Amniotic stem cell (primary cell): ENCODE measurements at regions not wholly inside any gene's neighbourhood (a gene's known extent, or its start where the extent isn't known, plus 50 kb on each side); places are given as distances from the start of the nearest gene placed in this dataset.
"Not testable (repeated sequence)": the region's sequence is repeated elsewhere in the genome, so short reads cannot be mapped to it uniquely, and the experiment has no call there.

Experiments
- DNase-seq: peaks from one replicate; lab custom pipeline; 2025; lab: John Stamatoyannopoulos, UW

DNA sequence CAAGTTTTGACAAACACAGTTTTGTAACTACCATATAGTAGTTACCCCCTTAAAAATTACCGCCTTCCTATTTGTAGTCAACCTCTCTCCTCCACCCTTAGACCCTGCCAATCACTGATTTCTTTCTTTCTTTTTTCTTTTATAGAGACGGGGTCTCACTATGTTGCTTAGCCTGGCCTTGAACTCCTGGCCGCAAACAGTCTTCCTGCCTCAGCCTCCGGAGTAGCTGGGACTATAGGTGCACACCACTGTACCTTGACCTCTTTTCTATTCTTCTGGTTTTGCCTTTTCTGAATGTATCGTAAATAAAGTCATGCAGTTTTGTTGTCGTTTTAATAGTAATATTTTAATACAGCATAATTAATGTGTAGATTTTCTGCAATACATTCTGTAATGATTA is 460.3 kb downstream of the EPM2A start:
- no peak for DNase-seq

DNA sequence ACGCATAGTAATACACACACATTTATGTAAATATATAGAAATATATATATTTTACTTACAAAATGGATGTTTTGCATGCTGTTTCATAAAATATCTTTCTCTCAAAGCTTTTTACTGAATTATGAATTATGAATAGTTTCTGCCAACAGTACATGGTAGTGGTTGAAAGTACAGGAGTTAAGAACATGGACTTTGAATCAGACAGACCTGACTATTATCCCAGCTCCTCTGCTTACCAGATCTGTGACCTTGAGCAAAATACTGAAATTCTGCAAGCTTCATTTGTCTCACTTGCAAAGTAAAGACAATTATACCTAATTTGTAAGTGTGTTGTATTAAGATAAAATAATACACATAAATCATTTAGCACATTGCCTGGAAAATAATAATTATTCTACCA is 459.5 kb downstream of the EPM2A start:
- DNase-seq: no peak

GRCh38 chr6:145276756-145277155 is 458.6 kb downstream of the EPM2A start:
- no peak for DNase-seq

DNA sequence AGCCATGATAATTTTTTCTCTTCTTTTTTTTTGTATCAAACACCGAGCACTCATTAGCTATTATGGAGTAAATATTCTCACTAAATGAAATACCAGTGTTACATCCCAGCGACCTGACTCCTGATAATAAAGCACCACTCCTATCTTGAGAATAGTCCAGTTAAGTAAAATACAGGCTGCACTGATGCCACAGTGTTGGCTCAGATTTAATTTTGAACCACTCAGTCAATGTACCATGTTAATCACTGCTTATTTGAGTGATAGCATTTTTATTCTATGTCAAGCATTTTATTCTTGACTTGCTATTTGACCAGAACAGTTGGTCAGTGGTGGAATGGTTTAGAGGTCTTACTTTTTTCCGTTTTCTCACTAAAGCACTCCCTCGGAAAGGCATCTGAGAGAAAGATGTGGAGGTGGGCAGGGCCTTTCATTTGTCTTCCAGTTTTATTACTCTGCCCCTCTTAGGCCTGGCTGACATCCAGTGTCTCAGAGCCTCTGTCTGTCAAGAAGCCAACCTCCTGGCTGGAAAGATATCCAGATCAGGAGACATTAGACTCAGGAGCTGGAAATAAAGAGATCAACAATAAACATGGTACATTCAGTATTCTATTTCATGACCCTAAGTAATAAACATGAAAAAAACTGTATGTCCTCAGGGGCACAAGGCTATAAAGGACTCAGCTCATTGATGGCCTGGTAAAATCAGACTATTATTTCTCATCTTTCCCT is 457.8 kb downstream of the EPM2A start:
- no peak for DNase-seq

- DNase-seq: peak; percentile 6
These were observed 457.0 kb downstream of the EPM2A start for GRCh38 chr6:145278163-145278807.

DNA sequence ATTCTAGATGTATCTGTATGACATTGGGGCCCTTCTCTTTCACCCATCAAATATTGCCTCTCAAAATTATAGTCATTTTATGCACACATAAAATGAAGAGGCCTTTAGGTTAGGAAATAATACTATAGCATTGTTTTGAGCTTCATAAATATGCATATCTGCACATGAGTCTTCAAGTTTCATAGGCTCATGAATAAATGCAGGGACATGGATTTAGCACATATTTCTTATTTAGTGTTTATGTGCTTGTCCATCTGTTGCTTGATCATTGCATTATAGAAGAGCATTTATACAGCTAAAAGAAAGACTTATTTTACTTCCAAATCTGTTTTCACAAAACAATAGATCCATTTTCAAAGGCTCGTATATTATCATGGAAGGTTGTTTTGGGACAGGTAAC is 455.8 kb downstream of the EPM2A start:
- no peak for DNase-seq

DNA sequence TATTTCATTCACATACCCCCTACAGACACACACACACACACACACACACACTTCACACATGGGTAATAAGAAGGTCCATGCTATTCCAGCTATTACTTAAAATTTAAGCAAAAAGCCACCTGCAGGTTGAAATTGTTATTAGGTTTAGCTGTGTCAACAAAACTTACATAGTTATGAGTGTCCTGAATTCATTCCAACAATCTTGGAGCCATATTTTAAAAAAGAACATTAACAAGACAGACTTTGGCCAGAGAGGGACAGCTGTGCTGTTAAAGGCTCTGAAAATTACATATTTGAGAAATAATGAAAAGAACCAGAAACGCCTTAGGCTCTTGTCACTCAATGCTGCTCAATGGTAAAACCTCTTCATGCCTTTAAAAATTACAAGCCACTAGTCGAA is 455.3 kb downstream of the EPM2A start:
- DNase-seq: no peak

- DNase-seq: not testable (repeated sequence)
These were observed 452.1 kb downstream of the EPM2A start for GRCh38 chr6:145283209-145283608.

GRCh38 chr6:145283856-145284255 is 451.5 kb downstream of the EPM2A start:
- DNase-seq: no peak

- DNase-seq: no peak
These were observed 448.4 kb downstream of the EPM2A start for GRCh38 chr6:145286916-145287315.

GRCh38 chr6:145289573-145289972 is 445.7 kb downstream of the EPM2A start:
- no peak for DNase-seq

DNA sequence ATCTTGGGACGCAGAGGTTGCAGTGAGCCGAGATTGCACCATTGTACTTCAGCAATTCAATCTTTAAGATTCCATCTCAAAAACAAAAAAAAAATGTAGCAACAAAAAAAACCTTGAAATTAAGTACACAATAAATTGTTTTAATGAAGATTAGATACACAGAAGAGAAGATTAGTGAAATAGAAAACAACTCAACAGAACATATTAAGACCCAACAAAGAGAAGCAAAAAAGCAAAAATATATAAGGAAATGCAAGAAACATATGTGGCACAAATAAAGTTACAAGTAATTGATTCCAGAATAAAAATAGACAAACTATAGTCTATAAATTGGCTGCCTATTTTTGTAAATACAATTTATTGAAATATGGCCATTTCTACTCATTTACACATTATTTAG is 445.2 kb downstream of the EPM2A start:
- DNase-seq: no peak

DNA sequence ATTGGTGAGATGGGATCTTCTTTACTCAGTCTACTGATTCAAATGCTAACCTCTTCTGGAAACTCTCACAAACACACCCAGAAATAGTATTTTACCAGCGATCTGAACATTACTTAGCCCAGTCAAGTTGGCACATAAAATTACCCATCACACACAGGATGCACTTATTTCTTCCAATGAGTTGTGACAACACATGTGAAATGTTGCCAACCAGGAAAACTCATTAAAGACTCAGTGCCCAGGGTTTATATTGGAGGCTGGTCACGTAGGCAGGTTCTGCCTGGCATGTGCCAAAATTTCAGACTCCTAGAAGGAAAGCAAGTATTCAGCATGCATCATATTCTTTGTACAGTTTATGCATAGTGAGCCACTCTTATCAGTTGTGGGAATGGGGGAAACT is 443.3 kb downstream of the EPM2A start:
- DNase-seq: no peak

DNA sequence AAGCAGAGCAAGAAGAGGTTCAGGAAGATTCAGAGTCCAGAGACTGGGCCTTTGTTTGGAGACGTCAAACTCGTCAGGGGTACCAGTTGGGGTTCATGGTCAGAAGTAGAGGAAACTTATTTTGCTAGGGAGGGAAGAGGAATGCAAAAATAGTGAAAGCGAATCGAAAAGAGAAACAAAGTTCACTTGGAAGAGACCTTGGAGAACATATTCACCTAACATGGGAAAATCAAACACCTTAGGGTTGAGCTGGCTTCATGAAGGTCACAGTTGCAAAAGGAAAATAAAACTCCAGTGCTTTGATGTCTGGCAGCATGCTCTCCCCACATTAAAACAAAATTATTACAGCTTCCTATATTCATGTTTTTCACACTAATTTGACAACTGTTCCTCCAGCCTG is 440.4 kb downstream of the EPM2A start:
- DNase-seq: no peak

GRCh38 chr6:145295746-145296145 is 439.6 kb downstream of the EPM2A start:
- no peak for DNase-seq

DNA sequence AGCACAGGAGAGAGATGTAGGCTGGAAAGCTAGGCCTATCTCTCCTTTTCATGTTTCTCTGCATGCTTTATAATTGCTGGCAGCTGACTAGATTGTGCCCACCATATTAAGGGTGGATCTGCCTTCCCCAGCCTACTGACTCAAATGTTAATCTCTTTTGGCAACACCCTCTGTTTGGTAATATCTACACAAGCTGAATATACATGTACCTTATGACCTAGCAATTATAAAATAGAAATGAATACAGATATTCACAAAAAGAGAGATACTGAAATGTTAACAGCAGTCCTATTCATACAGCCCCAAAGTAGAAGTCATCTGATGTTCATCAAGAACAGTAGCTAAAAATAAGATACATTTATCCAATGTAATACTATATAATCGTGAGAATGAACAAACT is 429.6 kb downstream of the EPM2A start:
- DNase-seq: no peak

GRCh38 chr6:145306489-145306888 is 428.8 kb downstream of the EPM2A start:
- DNase-seq: no peak

GRCh38 chr6:145309842-145310535 is 425.3 kb downstream of the EPM2A start:
- peak; percentile 29 for DNase-seq

DNA sequence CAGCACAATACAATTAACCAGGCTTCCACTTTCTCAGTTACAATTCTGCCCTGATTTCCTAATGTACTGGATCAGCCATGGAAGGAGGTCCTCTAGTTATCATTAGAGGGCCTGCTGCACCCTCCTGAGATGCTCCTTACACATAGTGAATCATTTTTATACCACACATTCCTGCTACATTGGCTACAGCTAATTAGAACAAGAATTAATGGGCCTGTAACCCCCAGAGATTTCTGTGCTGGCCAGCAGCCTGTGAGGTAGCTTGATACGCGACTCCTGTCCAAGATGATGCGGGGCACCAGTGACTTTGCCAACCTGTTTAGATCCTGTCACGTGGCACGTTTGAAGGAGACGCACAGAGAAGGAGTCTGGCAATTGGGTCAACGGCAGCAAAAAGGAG is 422.8 kb downstream of the EPM2A start:
- DNase-seq: no peak

GRCh38 chr6:145313041-145313855 is 422.1 kb downstream of the EPM2A start:
- no peak for DNase-seq

GRCh38 chr6:145315982-145316600 is 419.2 kb downstream of the EPM2A start:
- DNase-seq: no peak

DNA sequence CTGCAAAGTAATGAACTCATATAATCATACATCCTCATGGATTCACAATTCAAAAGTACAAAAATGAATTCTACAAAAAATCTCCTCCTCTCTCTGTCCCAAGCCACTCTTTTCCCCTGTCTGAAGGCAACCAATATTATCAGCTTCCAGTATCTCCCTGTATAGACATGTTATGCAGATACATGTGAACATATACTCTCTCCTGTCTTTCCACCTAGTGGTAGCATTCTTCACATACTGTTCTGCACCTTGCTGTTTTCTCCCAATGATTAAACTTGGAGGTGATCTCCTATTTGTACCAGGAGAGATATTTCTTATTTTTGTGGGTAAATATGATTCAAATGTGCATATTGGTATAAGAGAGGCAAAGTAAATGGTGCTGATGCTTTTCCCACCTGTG is 416.4 kb downstream of the EPM2A start:
- no peak for DNase-seq
